ENCODE measurements at regions not wholly inside any gene's neighbourhood (a gene's known extent, or its start where the extent isn't known, plus 50 kb on each side); places are given as distances from the start of the nearest gene placed in this dataset.
"Not testable (repeated sequence)": the region's sequence is repeated elsewhere in the genome, so short reads cannot be mapped to it uniquely, and the experiment has no call there.

- Histone ChIP-seq H3K4me1 (ENCODE audit: insufficient read depth, low read length) (peaks cover 7% of the 10 kb centered on the region; the same call in 1 of the 2 replicates), H3K27me3 (ENCODE audit: insufficient read depth, low read length) (no peaks in the 10 kb centered on the region), H3K9ac (ENCODE audit: low read depth, low read length) (no peak overlapping the region), H3K36me3 (ENCODE audit: insufficient read depth, low read depth, low read length) (no peaks in the 10 kb centered on the region), H3K9me3 (ENCODE audit: insufficient read depth, low read depth, low read length) (no peaks in the 10 kb centered on the region), H3K4me3 (ENCODE audit: low read length) (no peak overlapping the region), H3K27ac (ENCODE audit: low read length) (no peak overlapping the region)
Measured at GRCh38 chr1:80542231-80542630, 1258.5 kb upstream of the ADGRL2 start.

DNA sequence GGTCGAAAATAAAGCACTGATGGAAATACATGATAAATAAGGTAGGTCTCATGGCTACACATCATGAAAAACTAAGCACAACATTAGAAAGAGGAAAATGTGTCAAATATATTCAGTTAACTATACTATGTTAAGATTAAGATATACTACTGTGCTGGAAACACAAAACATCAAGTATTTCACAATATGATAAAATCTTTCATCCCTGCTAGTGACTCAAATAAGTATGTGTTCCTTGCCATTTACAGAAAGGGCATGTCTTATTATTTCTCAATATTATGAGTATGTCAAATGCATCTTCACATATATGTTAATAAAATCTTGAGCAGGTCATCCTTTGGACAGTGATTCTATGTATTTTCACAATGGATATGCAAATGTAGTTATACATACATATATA lies 1260.1 kb upstream of the ADGRL2 start:
- Histone ChIP-seq H3K4me3 (ENCODE audit: low read length) (no peak overlapping the region), H3K27me3 (ENCODE audit: insufficient read depth, low read length) (no peaks in the 10 kb centered on the region), H3K27ac (ENCODE audit: low read length) (no peak overlapping the region), H3K4me1 (ENCODE audit: insufficient read depth, low read length) (peaks cover 21% of the 10 kb centered on the region; the same call in 1 of the 2 replicates), H3K9me3 (ENCODE audit: insufficient read depth, low read depth, low read length) (no peaks in the 10 kb centered on the region), H3K9ac (ENCODE audit: low read depth, low read length) (no peak overlapping the region), H3K36me3 (ENCODE audit: insufficient read depth, low read depth, low read length) (no peaks in the 10 kb centered on the region)

- Histone ChIP-seq H3K9me3 (ENCODE audit: insufficient read depth, low read depth, low read length) (no peaks in the 10 kb centered on the region), H3K4me1 (ENCODE audit: insufficient read depth, low read length) (peaks cover 25% of the 10 kb centered on the region; the same call in 1 of the 2 replicates), H3K27ac (ENCODE audit: low read length) (no peak overlapping the region), H3K27me3 (ENCODE audit: insufficient read depth, low read length) (no peaks in the 10 kb centered on the region), H3K9ac (ENCODE audit: low read depth, low read length) (no peak overlapping the region), H3K4me3 (ENCODE audit: low read length) (no peak overlapping the region), H3K36me3 (ENCODE audit: insufficient read depth, low read depth, low read length) (no peaks in the 10 kb centered on the region)
Measured at GRCh38 chr1:80540149-80540548, 1260.6 kb upstream of the ADGRL2 start.

GRCh38 chr1:80539298-80539697 lies 1261.4 kb upstream of the ADGRL2 start:
- not testable (repeated sequence) for H3K9me3 ChIP-seq (ENCODE audit: insufficient read depth, low read depth, low read length)

GRCh38 chr1:80536461-80536860 lies 1264.3 kb upstream of the ADGRL2 start:
- peaks cover 51% of the 10 kb centered on the region for H3K4me1 ChIP-seq (ENCODE audit: insufficient read depth, low read length)
- no peak overlapping the region for H3K4me3 ChIP-seq (ENCODE audit: low read length)
- no peaks in the 10 kb centered on the region for H3K9me3 ChIP-seq (ENCODE audit: insufficient read depth, low read depth, low read length)
- H3K27ac ChIP-seq (ENCODE audit: low read length) = peak overlapping the region; percentile 52
- H3K27me3 ChIP-seq (ENCODE audit: insufficient read depth, low read length) = no peaks in the 10 kb centered on the region
- no peak overlapping the region for H3K9ac ChIP-seq (ENCODE audit: low read depth, low read length)
- H3K36me3 ChIP-seq (ENCODE audit: insufficient read depth, low read depth, low read length) = no peaks in the 10 kb centered on the region

More at GRCh38 chr1:80539298-80539697, 1261.4 kb upstream of the ADGRL2 start:
- not testable (repeated sequence) for H3K27ac ChIP-seq (ENCODE audit: low read length); H3K27me3 ChIP-seq (ENCODE audit: insufficient read depth, low read length); H3K36me3 ChIP-seq (ENCODE audit: insufficient read depth, low read depth, low read length); H3K9ac ChIP-seq (ENCODE audit: low read depth, low read length); H3K4me3 ChIP-seq (ENCODE audit: low read length)
- peaks cover 33% of the 10 kb centered on the region for H3K4me1 ChIP-seq (ENCODE audit: insufficient read depth, low read length)

GRCh38 chr1:80535466-80535865 lies 1265.3 kb upstream of the ADGRL2 start:
- H3K27me3 ChIP-seq (ENCODE audit: insufficient read depth, low read length) = no peaks in the 10 kb centered on the region
- H3K27ac ChIP-seq (ENCODE audit: low read length) = no peak overlapping the region
- no peaks in the 10 kb centered on the region for H3K36me3 ChIP-seq (ENCODE audit: insufficient read depth, low read depth, low read length)
- 0 out of 2 replicates have a peak overlapping the region, but pooled peaks have one; percentile 39 for H3K9ac ChIP-seq (ENCODE audit: low read depth, low read length)
- H3K9me3 ChIP-seq (ENCODE audit: insufficient read depth, low read depth, low read length) = no peaks in the 10 kb centered on the region
- H3K4me1 ChIP-seq (ENCODE audit: insufficient read depth, low read length) = peaks cover 51% of the 10 kb centered on the region
- H3K4me3 ChIP-seq (ENCODE audit: low read length) = 0 out of 2 replicates have a peak overlapping the region, but pooled peaks have one; percentile 7

DNA sequence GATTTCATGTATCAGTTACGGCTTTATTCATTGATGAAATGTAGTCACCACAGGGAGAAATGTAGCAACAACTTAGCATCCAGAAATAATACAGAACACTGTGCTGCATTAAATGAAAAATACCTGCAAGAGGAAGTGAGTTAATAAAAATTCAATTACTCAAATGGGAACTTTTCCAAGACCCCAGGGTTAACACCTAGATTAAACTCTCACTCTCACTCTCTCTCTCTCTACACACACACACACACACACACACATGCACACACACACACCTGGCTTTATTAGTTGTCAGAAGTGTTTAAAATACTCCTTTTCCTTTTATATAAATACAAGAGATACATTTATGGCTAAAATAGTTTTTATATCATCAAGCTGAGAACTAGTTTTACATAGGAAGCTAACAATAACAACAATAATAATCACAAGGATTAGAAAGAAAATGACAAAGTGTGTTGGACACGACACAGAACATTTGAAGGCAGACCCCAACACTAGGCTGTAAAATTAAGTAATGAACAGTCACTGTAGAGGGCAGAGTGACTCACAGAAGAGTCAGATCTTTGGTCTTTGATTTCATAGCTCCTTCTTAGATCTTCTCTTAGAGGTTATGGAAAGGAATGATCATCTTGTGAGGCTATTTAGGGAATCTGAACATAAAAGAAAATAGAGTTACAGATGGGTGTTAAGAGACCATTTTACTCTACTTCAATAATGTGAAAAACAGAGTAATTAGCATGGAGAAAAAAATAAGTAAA lies 1266.0 kb upstream of the ADGRL2 start:
- peak overlapping the region; percentile 17; the same call in 1 of the 2 replicates for H3K4me3 ChIP-seq (ENCODE audit: low read length)
- no peaks in the 10 kb centered on the region for H3K9me3 ChIP-seq (ENCODE audit: insufficient read depth, low read depth, low read length)
- H3K4me1 ChIP-seq (ENCODE audit: insufficient read depth, low read length) = peaks cover 51% of the 10 kb centered on the region
- H3K27ac ChIP-seq (ENCODE audit: low read length) = no peak overlapping the region
- H3K9ac ChIP-seq (ENCODE audit: low read depth, low read length) = no peak overlapping the region
- no peaks in the 10 kb centered on the region for H3K36me3 ChIP-seq (ENCODE audit: insufficient read depth, low read depth, low read length)
- H3K27me3 ChIP-seq (ENCODE audit: insufficient read depth, low read length) = no peaks in the 10 kb centered on the region

- H3K27ac ChIP-seq (ENCODE audit: low read length) = peak overlapping the region; percentile 68
- no peaks in the 10 kb centered on the region for H3K27me3 ChIP-seq (ENCODE audit: insufficient read depth, low read length)
- peak overlapping the region; percentile 17; the same call in 1 of the 2 replicates for H3K4me3 ChIP-seq (ENCODE audit: low read length)
- no peak overlapping the region for H3K9ac ChIP-seq (ENCODE audit: low read depth, low read length)
- H3K9me3 ChIP-seq (ENCODE audit: insufficient read depth, low read depth, low read length) = no peaks in the 10 kb centered on the region
- H3K4me1 ChIP-seq (ENCODE audit: insufficient read depth, low read length) = peaks cover 51% of the 10 kb centered on the region
- H3K36me3 ChIP-seq (ENCODE audit: insufficient read depth, low read depth, low read length) = no peaks in the 10 kb centered on the region
Measured at GRCh38 chr1:80533775-80534334, 1266.9 kb upstream of the ADGRL2 start.

DNA sequence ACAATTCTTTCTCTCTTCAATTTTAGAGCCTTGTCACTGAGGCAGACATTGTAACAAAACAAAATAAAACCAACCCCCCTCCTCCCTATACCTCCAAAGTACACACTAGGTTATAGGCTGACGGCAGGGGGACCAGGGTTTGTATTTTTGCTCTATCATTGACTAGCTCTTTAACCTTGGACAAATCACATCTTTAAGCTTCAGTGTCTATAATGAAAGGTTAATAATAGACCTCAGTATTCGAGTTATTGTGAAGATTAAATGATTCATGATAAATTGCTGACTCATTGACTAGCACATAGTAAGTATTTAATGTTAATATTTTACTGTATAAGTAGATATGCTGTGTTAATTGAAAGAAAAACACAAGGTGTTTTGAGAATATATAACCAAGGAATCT lies 1267.6 kb upstream of the ADGRL2 start:
- H3K36me3 ChIP-seq (ENCODE audit: insufficient read depth, low read depth, low read length) = no peaks in the 10 kb centered on the region
- no peak overlapping the region for H3K4me3 ChIP-seq (ENCODE audit: low read length)
- no peaks in the 10 kb centered on the region for H3K27me3 ChIP-seq (ENCODE audit: insufficient read depth, low read length)
- H3K9me3 ChIP-seq (ENCODE audit: insufficient read depth, low read depth, low read length) = no peaks in the 10 kb centered on the region
- no peak overlapping the region for H3K27ac ChIP-seq (ENCODE audit: low read length)
- H3K4me1 ChIP-seq (ENCODE audit: insufficient read depth, low read length) = peaks cover 51% of the 10 kb centered on the region
- H3K9ac ChIP-seq (ENCODE audit: low read depth, low read length) = no peak overlapping the region

GRCh38 chr1:80531182-80531581 lies 1269.6 kb upstream of the ADGRL2 start:
- Histone ChIP-seq H3K9ac (ENCODE audit: low read depth, low read length) (no peak overlapping the region), H3K27ac (ENCODE audit: low read length) (no peak overlapping the region), H3K4me1 (ENCODE audit: insufficient read depth, low read length) (peaks cover 36% of the 10 kb centered on the region), H3K36me3 (ENCODE audit: insufficient read depth, low read depth, low read length) (no peaks in the 10 kb centered on the region), H3K4me3 (ENCODE audit: low read length) (no peak overlapping the region), H3K27me3 (ENCODE audit: insufficient read depth, low read length) (no peaks in the 10 kb centered on the region), H3K9me3 (ENCODE audit: insufficient read depth, low read depth, low read length) (no peaks in the 10 kb centered on the region)

- Histone ChIP-seq H3K27me3 (ENCODE audit: insufficient read depth, low read length) (no peaks in the 10 kb centered on the region), H3K27ac (ENCODE audit: low read length) (no peak overlapping the region), H3K4me3 (ENCODE audit: low read length) (no peak overlapping the region), H3K9me3 (ENCODE audit: insufficient read depth, low read depth, low read length) (no peaks in the 10 kb centered on the region), H3K9ac (ENCODE audit: low read depth, low read length) (no peak overlapping the region), H3K4me1 (ENCODE audit: insufficient read depth, low read length) (peaks cover 20% of the 10 kb centered on the region), H3K36me3 (ENCODE audit: insufficient read depth, low read depth, low read length) (no peaks in the 10 kb centered on the region)
Measured at GRCh38 chr1:80529546-80529945, 1271.2 kb upstream of the ADGRL2 start.

- Histone ChIP-seq H3K9me3 (ENCODE audit: insufficient read depth, low read depth, low read length) (no peaks in the 10 kb centered on the region), H3K4me1 (ENCODE audit: insufficient read depth, low read length) (no peaks in the 10 kb centered on the region), H3K9ac (ENCODE audit: low read depth, low read length) (no peak overlapping the region), H3K36me3 (ENCODE audit: insufficient read depth, low read depth, low read length) (no peaks in the 10 kb centered on the region), H3K27ac (ENCODE audit: low read length) (no peak overlapping the region), H3K4me3 (ENCODE audit: low read length) (no peak overlapping the region), H3K27me3 (ENCODE audit: insufficient read depth, low read length) (no peaks in the 10 kb centered on the region)
Measured at GRCh38 chr1:80523861-80524260, 1276.9 kb upstream of the ADGRL2 start.

Measured in iPS-20b (cell line).